ENCODE measurements at regions not wholly inside any gene's neighbourhood (a gene's known extent, or its start where the extent isn't known, plus 50 kb on each side); places are given as distances from the start of the nearest gene placed in this dataset.

DNA sequence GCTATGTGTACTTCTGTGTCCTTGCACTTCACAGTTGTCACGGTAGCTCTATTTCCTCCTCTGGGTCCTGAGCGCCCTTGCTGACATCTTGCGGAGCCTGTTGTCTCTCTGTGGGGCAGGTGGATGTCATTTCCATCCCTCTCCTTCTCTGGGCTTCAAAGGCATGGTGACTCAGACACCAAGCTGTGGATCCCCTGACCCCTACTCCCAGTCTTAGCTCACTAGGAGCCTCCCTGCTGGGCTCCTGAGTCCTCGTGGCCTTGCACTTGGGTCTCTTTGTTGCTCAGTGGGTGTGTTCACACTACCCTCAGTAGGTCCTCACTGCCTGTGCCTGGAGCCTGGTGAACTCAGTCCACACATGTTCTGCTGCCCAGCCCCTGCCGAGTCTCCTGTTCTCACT lies 100.3 kb upstream of the PAX2 start:
- TF ChIP-seq, protein P1, sequence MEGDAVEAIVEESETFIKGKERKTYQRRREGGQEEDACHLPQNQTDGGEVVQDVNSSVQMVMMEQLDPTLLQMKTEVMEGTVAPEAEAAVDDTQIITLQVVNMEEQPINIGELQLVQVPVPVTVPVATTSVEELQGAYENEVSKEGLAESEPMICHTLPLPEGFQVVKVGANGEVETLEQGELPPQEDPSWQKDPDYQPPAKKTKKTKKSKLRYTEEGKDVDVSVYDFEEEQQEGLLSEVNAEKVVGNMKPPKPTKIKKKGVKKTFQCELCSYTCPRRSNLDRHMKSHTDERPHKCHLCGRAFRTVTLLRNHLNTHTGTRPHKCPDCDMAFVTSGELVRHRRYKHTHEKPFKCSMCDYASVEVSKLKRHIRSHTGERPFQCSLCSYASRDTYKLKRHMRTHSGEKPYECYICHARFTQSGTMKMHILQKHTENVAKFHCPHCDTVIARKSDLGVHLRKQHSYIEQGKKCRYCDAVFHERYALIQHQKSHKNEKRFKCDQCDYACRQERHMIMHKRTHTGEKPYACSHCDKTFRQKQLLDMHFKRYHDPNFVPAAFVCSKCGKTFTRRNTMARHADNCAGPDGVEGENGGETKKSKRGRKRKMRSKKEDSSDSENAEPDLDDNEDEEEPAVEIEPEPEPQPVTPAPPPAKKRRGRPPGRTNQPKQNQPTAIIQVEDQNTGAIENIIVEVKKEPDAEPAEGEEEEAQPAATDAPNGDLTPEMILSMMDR (IDR thresholded peaks at IDR 0.05): no peak
- TF ChIP-seq ZFX (IDR thresholded peaks at IDR 0.05; ENCODE audit: borderline replicate concordance): no peak
